ENCODE measurements at regions not wholly inside any gene's neighbourhood (a gene's known extent, or its start where the extent isn't known, plus 50 kb on each side); places are given as distances from the start of the nearest gene placed in this dataset.

DNA sequence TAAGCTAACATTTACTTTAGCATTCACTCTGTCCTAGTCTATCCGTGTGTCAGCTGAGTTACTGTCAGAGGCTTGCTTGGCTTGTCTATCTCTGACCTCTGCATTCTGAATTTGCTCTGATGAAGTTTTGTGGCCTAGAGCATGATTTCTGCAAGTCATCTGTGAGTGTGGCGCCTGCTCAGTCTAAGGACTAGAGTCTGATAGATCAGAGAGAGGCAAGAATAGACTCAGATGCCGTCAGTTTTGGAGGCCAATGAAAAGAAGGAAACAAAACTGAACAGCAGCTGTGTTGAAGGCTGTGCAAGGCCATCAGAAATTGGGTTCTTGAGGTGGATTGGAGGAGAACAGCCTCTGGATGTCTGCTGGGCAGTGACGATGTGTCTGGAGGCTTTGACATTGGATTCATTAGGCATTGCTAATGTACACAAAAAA lies 573.1 kb downstream of the USP25 start:
- Histone ChIP-seq H3K4me3 (no peak overlapping the region), H3K36me3 (no peaks in the 10 kb centered on the region), H3K4me1 (peaks cover 0 to 8% of the 10 kb centered on the region in 2 donors), H3K27ac (peak overlapping the region; percentile 52 to 63), H3K27me3 (no peaks in the 10 kb centered on the region), H3K9me3 (no peaks in the 10 kb centered on the region)
- peak; percentile 87 for DNase-seq (ENCODE audit: low spot score)
- TF ChIP-seq, protein P1, sequence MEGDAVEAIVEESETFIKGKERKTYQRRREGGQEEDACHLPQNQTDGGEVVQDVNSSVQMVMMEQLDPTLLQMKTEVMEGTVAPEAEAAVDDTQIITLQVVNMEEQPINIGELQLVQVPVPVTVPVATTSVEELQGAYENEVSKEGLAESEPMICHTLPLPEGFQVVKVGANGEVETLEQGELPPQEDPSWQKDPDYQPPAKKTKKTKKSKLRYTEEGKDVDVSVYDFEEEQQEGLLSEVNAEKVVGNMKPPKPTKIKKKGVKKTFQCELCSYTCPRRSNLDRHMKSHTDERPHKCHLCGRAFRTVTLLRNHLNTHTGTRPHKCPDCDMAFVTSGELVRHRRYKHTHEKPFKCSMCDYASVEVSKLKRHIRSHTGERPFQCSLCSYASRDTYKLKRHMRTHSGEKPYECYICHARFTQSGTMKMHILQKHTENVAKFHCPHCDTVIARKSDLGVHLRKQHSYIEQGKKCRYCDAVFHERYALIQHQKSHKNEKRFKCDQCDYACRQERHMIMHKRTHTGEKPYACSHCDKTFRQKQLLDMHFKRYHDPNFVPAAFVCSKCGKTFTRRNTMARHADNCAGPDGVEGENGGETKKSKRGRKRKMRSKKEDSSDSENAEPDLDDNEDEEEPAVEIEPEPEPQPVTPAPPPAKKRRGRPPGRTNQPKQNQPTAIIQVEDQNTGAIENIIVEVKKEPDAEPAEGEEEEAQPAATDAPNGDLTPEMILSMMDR (IDR thresholded peaks at IDR 0.05) = no peak

DNA sequence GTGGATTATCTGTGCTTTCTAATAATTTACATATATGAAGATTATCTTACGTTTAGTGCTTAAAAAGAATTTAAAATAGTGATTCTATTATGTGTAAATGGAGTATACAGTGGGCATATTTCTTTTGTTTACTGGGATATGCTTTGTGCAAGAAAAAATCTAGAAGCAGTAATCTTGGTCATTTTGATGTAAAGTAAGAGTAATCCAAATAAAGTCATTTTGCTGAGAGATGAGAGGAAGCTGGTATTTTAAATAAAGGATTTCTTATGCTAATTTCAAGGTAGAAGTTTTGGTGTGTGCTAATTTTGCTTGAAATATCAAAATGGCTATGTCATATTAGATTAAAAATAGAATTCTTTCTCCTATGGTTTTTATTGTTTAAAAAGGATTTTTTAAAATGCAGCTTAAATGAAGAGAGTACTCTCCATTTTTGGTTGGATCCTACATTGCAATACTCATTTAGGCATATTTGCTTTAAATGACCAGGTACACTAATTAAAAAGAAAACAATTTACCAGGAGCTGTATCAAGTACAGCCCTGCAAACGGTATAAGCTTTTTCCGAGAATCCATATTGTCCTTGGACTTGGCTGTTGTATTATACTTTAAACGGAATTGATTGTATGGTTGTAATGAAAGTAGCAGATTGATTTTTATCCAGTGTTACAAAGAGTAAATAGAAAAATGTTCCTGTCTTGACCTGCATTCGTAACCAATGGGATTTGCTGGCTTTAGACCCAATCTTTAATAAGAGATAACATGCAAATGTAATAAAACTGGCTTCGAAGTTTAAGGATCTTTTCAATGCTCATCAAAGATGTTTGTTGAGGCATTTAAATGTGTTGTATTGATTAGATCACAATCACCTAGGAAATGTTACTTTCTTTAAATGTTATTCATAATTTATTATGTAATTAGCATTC lies 574.7 kb downstream of the USP25 start:
- H3K27ac ChIP-seq = peak overlapping the region; percentile 52 to 63
- H3K4me3 ChIP-seq = no peak overlapping the region
- H3K4me1 ChIP-seq = peaks cover 0 to 8% of the 10 kb centered on the region in 2 donors
- H3K27me3 ChIP-seq = no peaks in the 10 kb centered on the region
- no peaks in the 10 kb centered on the region for H3K36me3 ChIP-seq
- TF ChIP-seq, protein P1 (IDR thresholded peaks at IDR 0.05) = no peak
- no peaks in the 10 kb centered on the region for H3K9me3 ChIP-seq
- no peak for DNase-seq (ENCODE audit: low spot score)

DNA sequence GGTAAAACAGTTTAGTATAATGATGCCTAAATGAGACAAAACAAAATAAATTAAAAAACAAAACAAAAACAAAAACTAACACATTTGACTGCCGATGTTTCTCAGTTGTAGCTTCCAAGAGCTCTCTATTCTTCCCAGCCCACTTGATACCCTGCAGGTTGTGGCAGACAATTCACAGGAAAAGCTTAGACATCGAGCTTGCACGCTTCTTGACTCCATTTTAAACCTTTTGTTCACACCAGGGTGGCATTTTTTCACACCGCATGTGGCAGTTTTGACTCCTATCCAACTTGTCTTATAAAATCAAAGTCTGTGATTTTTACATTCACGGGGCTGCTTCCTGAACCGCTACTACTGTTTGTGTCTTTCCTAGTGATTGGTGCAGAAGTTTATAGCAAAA lies 575.9 kb downstream of the USP25 start:
- H3K9me3 ChIP-seq = no peaks in the 10 kb centered on the region
- peak overlapping the region; percentile 17 to 32 for H3K4me3 ChIP-seq
- H3K27me3 ChIP-seq = no peaks in the 10 kb centered on the region
- TF ChIP-seq, protein P1 (IDR thresholded peaks at IDR 0.05) = no peak
- peak overlapping the region; percentile 63 to 68 for H3K27ac ChIP-seq
- no peak for DNase-seq (ENCODE audit: low spot score)
- peaks cover 0 to 8% of the 10 kb centered on the region in 2 donors for H3K4me1 ChIP-seq
- H3K36me3 ChIP-seq = no peaks in the 10 kb centered on the region

DNA sequence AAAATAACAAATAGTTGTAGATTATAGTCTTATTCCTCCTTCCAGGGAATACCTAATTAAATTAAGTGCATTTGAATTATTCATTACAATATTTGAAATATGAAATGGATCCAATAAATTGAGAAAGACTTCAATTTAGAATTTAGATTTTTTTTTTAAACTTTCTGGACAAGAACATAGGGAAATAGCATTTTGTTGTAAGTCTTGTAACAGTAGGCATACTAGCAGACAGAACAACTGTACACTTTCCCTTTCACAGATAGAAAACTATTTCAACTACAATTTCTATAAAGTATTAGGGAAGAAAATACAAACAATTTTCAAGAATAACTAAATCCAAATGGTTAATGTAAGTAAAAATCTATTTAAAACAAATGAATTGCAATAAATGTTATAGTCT lies 577.5 kb downstream of the USP25 start:
- TF ChIP-seq, protein P1 (IDR thresholded peaks at IDR 0.05) = no peak
- no peak for DNase-seq (ENCODE audit: low spot score)
- peaks cover 0 to 8% of the 10 kb centered on the region in 2 donors for H3K4me1 ChIP-seq
- H3K9me3 ChIP-seq = no peaks in the 10 kb centered on the region
- no peaks in the 10 kb centered on the region for H3K27me3 ChIP-seq
- H3K36me3 ChIP-seq = no peaks in the 10 kb centered on the region
- peak overlapping the region; percentile 63 to 68 for H3K27ac ChIP-seq
- H3K4me3 ChIP-seq = peak overlapping the region in 1 of 2 donors; percentile 33

DNA sequence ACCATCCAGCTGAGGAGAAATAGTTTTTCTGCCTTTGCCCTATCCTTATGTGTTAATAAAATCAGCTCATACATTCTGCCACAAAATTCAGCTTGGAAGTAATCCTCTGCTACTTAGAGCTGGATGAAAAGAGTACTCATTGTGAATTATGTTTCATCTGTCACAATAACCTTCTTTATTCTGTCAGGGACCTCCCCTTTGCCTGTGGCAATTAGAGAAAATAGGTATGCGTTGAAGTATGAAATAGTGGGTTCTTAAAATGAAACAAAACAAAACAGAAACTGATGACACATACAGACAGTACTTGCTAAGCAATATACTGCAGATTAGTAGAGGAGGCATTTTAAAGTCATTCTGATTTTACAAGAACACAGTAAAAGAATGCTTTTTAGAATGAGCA lies 578.5 kb downstream of the USP25 start:
- Histone ChIP-seq H3K4me3 (peak overlapping the region; percentile 3 to 33), H3K27ac (peak overlapping the region; percentile 63 to 68), H3K27me3 (no peaks in the 10 kb centered on the region), H3K9me3 (no peaks in the 10 kb centered on the region), H3K4me1 (no peaks in the 10 kb centered on the region), H3K36me3 (no peaks in the 10 kb centered on the region)
- TF ChIP-seq, protein P1 (IDR thresholded peaks at IDR 0.05) = no peak
- DNase-seq (ENCODE audit: low spot score) = no peak
